Suprapubic skin (tissue), 4 donors: ENCODE measurements at regions not wholly inside any gene's neighbourhood (a gene's known extent, or its start where the extent isn't known, plus 50 kb on each side); places are given as distances from the start of the nearest gene placed in this dataset.
"Not testable (repeated sequence)": the region's sequence is repeated elsewhere in the genome, so short reads cannot be mapped to it uniquely, and the experiment has no call there.

Source experiments
- DNase-seq, 2 donors: peaks; one replicate each; pipeline ENCODE4 v3.0.0-alpha.2; 2019; ENCODE audit warnings: low spot score in 2 of 2
- H3K27ac ChIP-seq: fragments of 200-600 bp; sonication (generic); one replicate; pipeline ENCODE4 v1.5.1; 2019
- H3K27me3 ChIP-seq: fragments of 200-600 bp; sonication (generic); one replicate; pipeline ENCODE4 v1.5.1; 2019
- H3K36me3 ChIP-seq: fragments of 200-600 bp; sonication (generic); one replicate; pipeline ENCODE4 v1.5.1; 2019
- H3K4me1 ChIP-seq: fragments of 200-600 bp; sonication (generic); one replicate; pipeline ENCODE4 v1.5.1; 2019
- H3K4me3 ChIP-seq: fragments of 200-600 bp; sonication (generic); one replicate; pipeline ENCODE4 v1.5.1; 2019; ENCODE audit warnings: mild to moderate bottlenecking
- H3K9me3 ChIP-seq: fragments of 200-600 bp; sonication (generic); one replicate; pipeline ENCODE4 v1.5.1; 2019
- CTCF ChIP-seq, 2 donors: fragments of 200-600 bp in 1 of 2; fragments of 450-650 bp in 1 of 2; sonication (generic) in 1 of 2; IDR thresholded peaks; one replicate each; pipeline ENCODE4 v1.5.1; 2016 to 2019; ENCODE audit warnings: antibody characterized with exemption in 2 of 2, mild to moderate bottlenecking in 1 of 2, moderate library complexity in 1 of 2
- EP300 ChIP-seq: sonication (generic); formaldehyde crosslinking; IDR thresholded peaks from one replicate; pipeline ENCODE4 v1.6.1; 2017; ENCODE audit warnings: antibody characterized with exemption
- POLR2A ChIP-seq, 2 donors: fragments of 450-650 bp; IDR thresholded peaks; one replicate each; pipeline ENCODE4 v1.6.1; 2017; ENCODE audit warnings: antibody characterized with exemption in 2 of 2, mild to moderate bottlenecking in 2 of 2, moderate library complexity in 2 of 2
- POLR2AphosphoS5 ChIP-seq, 3 donors: sonication (generic); formaldehyde crosslinking; IDR thresholded peaks; one replicate each; pipeline ENCODE4 v1.6.1; 2017; ENCODE audit warnings: antibody characterized with exemption in 3 of 3
- WGBS: methylation state at CpG from one replicate; pipeline ENCODE4 v1.1.5; 2018; 5-methylcytosine and 5-hydroxymethylcytosine counted together

GRCh38 chr11:134975866-134976376, 563.9 kb upstream of the B3GAT1 start:
- Histone ChIP-seq H3K4me3 (no peak overlapping the region), H3K4me1 (no peaks in the 10 kb centered on the region), H3K9me3 (no peaks in the 10 kb centered on the region), H3K27ac (no peak overlapping the region), H3K27me3 (peaks cover 3% of the 10 kb centered on the region), H3K36me3 (no peaks in the 10 kb centered on the region)
- 69% methylated on average over 9 of the region's 9 CpGs for WGBS
- peak in 1 of 2 donors; percentile 21 for DNase-seq
- no peak for TF ChIP-seq POLR2A (IDR thresholded peaks at IDR 0.05)
- TF ChIP-seq EP300: no peak
- no peak for TF ChIP-seq POLR2AphosphoS5 (IDR thresholded peaks at IDR 0.05)
- TF ChIP-seq CTCF (IDR thresholded peaks at IDR 0.05): no peak

GRCh38 chr11:134973801-134974200, 561.8 kb upstream of the B3GAT1 start:
- TF ChIP-seq POLR2A (IDR thresholded peaks at IDR 0.05): no peak
- TF ChIP-seq EP300: no peak
- TF ChIP-seq POLR2AphosphoS5 (IDR thresholded peaks at IDR 0.05): no peak
- no peak for TF ChIP-seq CTCF (IDR thresholded peaks at IDR 0.05)
- H3K27ac ChIP-seq: no peak overlapping the region
- 92% methylated on average over 5 of the region's 5 CpGs for WGBS

GRCh38 chr11:134971381-134971780, 559.3 kb upstream of the B3GAT1 start:
- H3K9me3 ChIP-seq: no peaks in the 10 kb centered on the region
- H3K4me3 ChIP-seq: no peak overlapping the region
- no peak overlapping the region for H3K27ac ChIP-seq
- 88% methylated on average over 8 of the region's 8 CpGs for WGBS
- no peaks in the 10 kb centered on the region for H3K27me3 ChIP-seq
- DNase-seq: no peak
- no peaks in the 10 kb centered on the region for H3K4me1 ChIP-seq
- TF ChIP-seq CTCF (IDR thresholded peaks at IDR 0.05): no peak
- TF ChIP-seq POLR2AphosphoS5 (IDR thresholded peaks at IDR 0.05): no peak
- no peak for TF ChIP-seq EP300
- TF ChIP-seq POLR2A (IDR thresholded peaks at IDR 0.05): no peak
- H3K36me3 ChIP-seq: no peaks in the 10 kb centered on the region

More at GRCh38 chr11:134973801-134974200, 561.8 kb upstream of the B3GAT1 start:
- H3K4me3 ChIP-seq: no peak overlapping the region
- no peaks in the 10 kb centered on the region for H3K36me3 ChIP-seq
- no peaks in the 10 kb centered on the region for H3K9me3 ChIP-seq
- peaks cover 3% of the 10 kb centered on the region for H3K27me3 ChIP-seq
- DNase-seq: peak in 1 of 2 donors; percentile 52
- no peaks in the 10 kb centered on the region for H3K4me1 ChIP-seq

GRCh38 chr11:134967746-134968145, 555.7 kb upstream of the B3GAT1 start:
- Histone ChIP-seq H3K27ac (no peak overlapping the region), H3K36me3 (no peaks in the 10 kb centered on the region), H3K9me3 (no peaks in the 10 kb centered on the region), H3K4me3 (no peak overlapping the region), H3K27me3 (no peaks in the 10 kb centered on the region), H3K4me1 (no peaks in the 10 kb centered on the region)
- 75% methylated on average over 2 of the region's 2 CpGs for WGBS
- no peak for TF ChIP-seq CTCF (IDR thresholded peaks at IDR 0.05)
- TF ChIP-seq POLR2AphosphoS5 (IDR thresholded peaks at IDR 0.05): no peak
- TF ChIP-seq POLR2A (IDR thresholded peaks at IDR 0.05): no peak
- no peak for TF ChIP-seq EP300
- no peak for DNase-seq

GRCh38 chr11:134961386-134961785, 549.3 kb upstream of the B3GAT1 start:
- peak in 1 of 2 donors; percentile 29 for DNase-seq
- not testable (repeated sequence) for H3K27ac ChIP-seq, H3K4me1 ChIP-seq, H3K4me3 ChIP-seq, H3K9me3 ChIP-seq, H3K27me3 ChIP-seq, H3K36me3 ChIP-seq
- WGBS: 93% methylated on average over 30 of the region's 30 CpGs

GRCh38 chr11:134958870-134959269, 546.8 kb upstream of the B3GAT1 start:
- no peaks in the 10 kb centered on the region for H3K27me3 ChIP-seq
- DNase-seq: no peak
- H3K4me1 ChIP-seq: no peaks in the 10 kb centered on the region
- H3K4me3 ChIP-seq: no peak overlapping the region
- no peaks in the 10 kb centered on the region for H3K36me3 ChIP-seq
- no peak overlapping the region for H3K27ac ChIP-seq
- WGBS: 80% methylated on average over 8 of the region's 8 CpGs
- no peak for TF ChIP-seq CTCF (IDR thresholded peaks at IDR 0.05)
- TF ChIP-seq EP300: no peak
- no peak for TF ChIP-seq POLR2AphosphoS5 (IDR thresholded peaks at IDR 0.05)
- TF ChIP-seq POLR2A (IDR thresholded peaks at IDR 0.05): no peak
- no peaks in the 10 kb centered on the region for H3K9me3 ChIP-seq
